Endothelial cell (in vitro differentiated cells): ENCODE measurements at regions not wholly inside any gene's neighbourhood (a gene's known extent, or its start where the extent isn't known, plus 50 kb on each side); places are given as distances from the start of the nearest gene placed in this dataset.

Experiments used
- DNase-seq: peaks from one replicate; pipeline ENCODE4 v3.0.0; 2021; ENCODE audit warnings: low spot score
- H3K27ac Mint-ChIP-seq: one replicate; pipeline ENCODE4 v1.8.0; 2021; ENCODE audit warnings: mixed read lengths, inconsistent platforms; ENCODE audit not compliant: unreplicated experiment
- H3K27me3 Mint-ChIP-seq: one replicate; pipeline ENCODE4 v1.8.0; 2021; ENCODE audit warnings: mild to moderate bottlenecking, moderate library complexity, mixed read lengths, inconsistent platforms; ENCODE audit not compliant: unreplicated experiment
- H3K36me3 Mint-ChIP-seq: one replicate; pipeline ENCODE4 v1.8.0; 2021; ENCODE audit warnings: mild to moderate bottlenecking, low read depth, mixed read lengths, inconsistent platforms; ENCODE audit not compliant: unreplicated experiment
- H3K4me1 Mint-ChIP-seq: one replicate; pipeline ENCODE4 v1.8.0; 2021; ENCODE audit warnings: mild to moderate bottlenecking, mixed read lengths, inconsistent platforms; ENCODE audit not compliant: unreplicated experiment
- H3K4me3 Mint-ChIP-seq: one replicate; pipeline ENCODE4 v1.8.0; 2021; ENCODE audit warnings: mild to moderate bottlenecking, mixed read lengths, inconsistent platforms; ENCODE audit not compliant: unreplicated experiment
- H3K9me3 Mint-ChIP-seq: one replicate; pipeline ENCODE4 v1.8.0; 2021; ENCODE audit warnings: mixed read lengths, inconsistent platforms; ENCODE audit not compliant: unreplicated experiment
- TF ChIP-seq, protein P1 (sequence below): fragments of 200-600 bp; sonication (generic); IDR thresholded peaks from one replicate; pipeline ENCODE4 v1.5.0; 2021; ENCODE audit warnings: antibody characterized with exemption; ENCODE audit not compliant: unreplicated experiment

DNA sequence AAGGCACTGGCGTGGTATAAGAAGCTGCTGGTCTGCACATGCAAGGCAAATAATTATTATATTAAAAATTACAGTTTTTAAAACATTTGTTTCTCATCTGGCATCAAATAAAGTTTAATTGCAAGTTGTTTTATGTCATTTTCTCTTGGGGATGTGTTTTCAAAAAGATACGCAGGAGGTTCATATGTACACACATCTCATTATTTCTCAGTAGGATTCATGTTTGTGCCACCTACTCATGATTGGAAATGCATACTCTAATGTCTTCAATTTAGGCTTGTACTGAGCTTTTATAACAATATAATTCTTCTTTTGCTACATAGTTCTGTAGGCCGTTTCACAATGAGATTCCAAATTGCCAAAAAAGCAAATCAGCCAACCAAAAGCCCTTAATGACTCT is 244.2 kb upstream of the MEF2C start:
- TF ChIP-seq, protein P1, sequence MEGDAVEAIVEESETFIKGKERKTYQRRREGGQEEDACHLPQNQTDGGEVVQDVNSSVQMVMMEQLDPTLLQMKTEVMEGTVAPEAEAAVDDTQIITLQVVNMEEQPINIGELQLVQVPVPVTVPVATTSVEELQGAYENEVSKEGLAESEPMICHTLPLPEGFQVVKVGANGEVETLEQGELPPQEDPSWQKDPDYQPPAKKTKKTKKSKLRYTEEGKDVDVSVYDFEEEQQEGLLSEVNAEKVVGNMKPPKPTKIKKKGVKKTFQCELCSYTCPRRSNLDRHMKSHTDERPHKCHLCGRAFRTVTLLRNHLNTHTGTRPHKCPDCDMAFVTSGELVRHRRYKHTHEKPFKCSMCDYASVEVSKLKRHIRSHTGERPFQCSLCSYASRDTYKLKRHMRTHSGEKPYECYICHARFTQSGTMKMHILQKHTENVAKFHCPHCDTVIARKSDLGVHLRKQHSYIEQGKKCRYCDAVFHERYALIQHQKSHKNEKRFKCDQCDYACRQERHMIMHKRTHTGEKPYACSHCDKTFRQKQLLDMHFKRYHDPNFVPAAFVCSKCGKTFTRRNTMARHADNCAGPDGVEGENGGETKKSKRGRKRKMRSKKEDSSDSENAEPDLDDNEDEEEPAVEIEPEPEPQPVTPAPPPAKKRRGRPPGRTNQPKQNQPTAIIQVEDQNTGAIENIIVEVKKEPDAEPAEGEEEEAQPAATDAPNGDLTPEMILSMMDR, result no peak
- H3K4me1 Mint-ChIP-seq, result peaks cover 16% of the 10 kb centered on the region
- H3K4me3 Mint-ChIP-seq, result no peak overlapping the region
- H3K27me3 Mint-ChIP-seq, result no peaks in the 10 kb centered on the region
- H3K9me3 Mint-ChIP-seq, result no peaks in the 10 kb centered on the region
- H3K27ac Mint-ChIP-seq, result no peak overlapping the region
- no peak for DNase-seq
- H3K36me3 Mint-ChIP-seq, result no peaks in the 10 kb centered on the region

- peaks cover 16% of the 10 kb centered on the region for H3K4me1 Mint-ChIP-seq
- TF ChIP-seq, protein P1, result no peak
- H3K36me3 Mint-ChIP-seq, result no peaks in the 10 kb centered on the region
- no peak overlapping the region for H3K4me3 Mint-ChIP-seq
- no peaks in the 10 kb centered on the region for H3K9me3 Mint-ChIP-seq
- no peak for DNase-seq
- no peaks in the 10 kb centered on the region for H3K27me3 Mint-ChIP-seq
- H3K27ac Mint-ChIP-seq, result no peak overlapping the region
Observed at GRCh38 chr5:89125372-89125771, 242.4 kb upstream of the MEF2C start.

GRCh38 chr5:89123581-89123980 is 240.6 kb upstream of the MEF2C start:
- Mint-ChIP-seq H3K4me1 (peaks cover 11% of the 10 kb centered on the region), H3K36me3 (no peaks in the 10 kb centered on the region), H3K27me3 (no peaks in the 10 kb centered on the region), H3K27ac (no peak overlapping the region), H3K9me3 (no peaks in the 10 kb centered on the region), H3K4me3 (no peak overlapping the region)
- TF ChIP-seq, protein P1, result no peak
- no peak for DNase-seq

GRCh38 chr5:89120719-89121118 is 237.7 kb upstream of the MEF2C start:
- Mint-ChIP-seq H3K4me3 (no peak overlapping the region), H3K4me1 (no peaks in the 10 kb centered on the region), H3K36me3 (no peaks in the 10 kb centered on the region), H3K27me3 (no peaks in the 10 kb centered on the region), H3K27ac (no peak overlapping the region), H3K9me3 (no peaks in the 10 kb centered on the region)
- TF ChIP-seq, protein P1, result no peak
- no peak for DNase-seq

DNA sequence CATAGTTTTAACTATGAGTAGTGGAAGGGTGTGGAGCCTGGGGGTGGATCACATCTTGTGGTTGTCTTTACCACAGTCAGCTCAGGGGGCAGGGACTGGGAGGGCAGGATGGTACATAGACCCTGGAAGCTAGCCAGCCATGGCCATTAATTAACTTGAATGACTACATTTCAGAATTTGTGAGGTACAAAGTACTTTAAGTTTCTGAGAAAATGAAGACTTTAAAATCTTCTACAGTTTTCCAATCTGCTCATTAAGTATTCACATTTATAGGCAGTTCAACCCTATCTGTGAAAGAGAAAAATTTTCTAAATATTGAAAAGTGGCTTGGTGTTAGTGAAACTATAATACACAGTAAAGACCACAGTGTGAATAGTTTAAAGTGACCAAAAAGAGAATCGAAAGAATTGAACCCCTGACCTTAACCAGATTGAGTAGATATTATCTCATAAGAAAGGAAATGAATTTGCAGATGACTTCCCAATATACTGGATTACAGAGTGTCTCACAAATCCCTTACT is 234.2 kb upstream of the MEF2C start:
- Mint-ChIP-seq H3K4me1 (no peaks in the 10 kb centered on the region), H3K4me3 (no peak overlapping the region), H3K27me3 (no peaks in the 10 kb centered on the region), H3K9me3 (no peaks in the 10 kb centered on the region), H3K27ac (no peak overlapping the region), H3K36me3 (no peaks in the 10 kb centered on the region)
- TF ChIP-seq, protein P1, result no peak
- DNase-seq, result no peak
